ENCODE measurements at regions not wholly inside any gene's neighbourhood (a gene's known extent, or its start where the extent isn't known, plus 50 kb on each side); places are given as distances from the start of the nearest gene placed in this dataset.

DNA sequence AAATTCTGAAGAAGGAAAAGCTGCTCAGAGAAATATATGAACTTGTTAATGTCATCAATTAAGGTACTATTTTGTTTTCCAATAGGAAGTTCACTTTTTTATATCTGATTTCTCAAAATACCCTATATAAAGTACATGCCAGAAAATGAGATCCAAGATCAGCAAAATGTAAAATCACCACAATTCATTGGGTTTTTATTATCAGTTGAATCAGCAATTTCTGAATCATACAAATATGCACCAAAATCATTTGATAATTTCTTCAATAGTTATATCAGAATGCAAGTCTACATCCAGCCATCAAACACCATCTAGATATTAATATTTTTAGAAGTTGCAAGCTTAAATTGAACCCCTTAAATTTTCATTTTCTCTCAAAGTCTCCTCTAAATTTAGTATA, 1293.4 kb upstream of the NCAM2 start:
- Histone ChIP-seq H3K4me3 (ENCODE audit: low read depth in 1 of 2, low read length in 2 of 2) (no peak overlapping the region), H3K9me3 (ENCODE audit: insufficient read depth, low read length, severe bottlenecking) (no peaks in the 10 kb centered on the region), H2AFZ (ENCODE audit: low read depth, low read length) (no peak overlapping the region), H3K4me2 (ENCODE audit: insufficient read depth, low read length) (no peak overlapping the region), H4K20me1 (ENCODE audit: insufficient read depth, low read length) (no peaks in the 10 kb centered on the region), H3K36me3 (ENCODE audit: insufficient read depth, low read length) (no peaks in the 10 kb centered on the region), H3K27me3 (ENCODE audit: insufficient read depth, low read length, poor library complexity) (no peaks in the 10 kb centered on the region), H3K27ac (ENCODE audit: low read length) (no peak overlapping the region), H3K9ac (ENCODE audit: low read depth, low read length) (no peak overlapping the region), H3K4me1 (ENCODE audit: insufficient read depth, low read length) (no peaks in the 10 kb centered on the region), H3K79me2 (ENCODE audit: insufficient read depth, low read length) (no peaks in the 10 kb centered on the region)
- ATAC-seq (ENCODE audit: insufficient read depth, low read depth) (no peak), DNase-seq (no peak)
- TF ChIP-seq, protein P1, sequence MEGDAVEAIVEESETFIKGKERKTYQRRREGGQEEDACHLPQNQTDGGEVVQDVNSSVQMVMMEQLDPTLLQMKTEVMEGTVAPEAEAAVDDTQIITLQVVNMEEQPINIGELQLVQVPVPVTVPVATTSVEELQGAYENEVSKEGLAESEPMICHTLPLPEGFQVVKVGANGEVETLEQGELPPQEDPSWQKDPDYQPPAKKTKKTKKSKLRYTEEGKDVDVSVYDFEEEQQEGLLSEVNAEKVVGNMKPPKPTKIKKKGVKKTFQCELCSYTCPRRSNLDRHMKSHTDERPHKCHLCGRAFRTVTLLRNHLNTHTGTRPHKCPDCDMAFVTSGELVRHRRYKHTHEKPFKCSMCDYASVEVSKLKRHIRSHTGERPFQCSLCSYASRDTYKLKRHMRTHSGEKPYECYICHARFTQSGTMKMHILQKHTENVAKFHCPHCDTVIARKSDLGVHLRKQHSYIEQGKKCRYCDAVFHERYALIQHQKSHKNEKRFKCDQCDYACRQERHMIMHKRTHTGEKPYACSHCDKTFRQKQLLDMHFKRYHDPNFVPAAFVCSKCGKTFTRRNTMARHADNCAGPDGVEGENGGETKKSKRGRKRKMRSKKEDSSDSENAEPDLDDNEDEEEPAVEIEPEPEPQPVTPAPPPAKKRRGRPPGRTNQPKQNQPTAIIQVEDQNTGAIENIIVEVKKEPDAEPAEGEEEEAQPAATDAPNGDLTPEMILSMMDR (IDR thresholded peaks at IDR 0.05; ENCODE audit: borderline replicate concordance, extremely low read depth, low read length, poor library complexity, severe bottlenecking) = no peak
- TF ChIP-seq EZH2 (IDR thresholded peaks at IDR 0.05; ENCODE audit: borderline replicate concordance, low read depth, low read length, severe bottlenecking) = no peak

DNA sequence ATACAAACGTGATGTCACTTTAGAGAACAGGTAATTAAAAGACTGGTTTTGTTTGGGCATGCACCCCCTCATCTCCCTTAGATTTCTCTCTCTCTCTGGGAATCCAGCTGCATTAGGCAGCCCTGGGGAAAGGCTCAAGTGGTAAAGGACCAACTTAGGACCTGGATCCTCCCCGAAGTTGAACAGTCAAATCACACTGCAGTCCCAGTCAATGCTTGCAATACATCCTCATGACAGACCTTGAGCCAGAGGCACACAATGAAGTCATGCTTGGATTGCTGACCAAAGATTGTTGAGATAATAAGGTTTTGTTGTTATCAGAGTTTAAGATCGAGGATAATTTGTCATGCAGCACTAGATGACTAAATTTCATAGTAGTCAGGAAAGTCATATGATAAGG, 1285.8 kb upstream of the NCAM2 start:
- ATAC-seq (ENCODE audit: insufficient read depth, low read depth) = no peak
- no peak overlapping the region for H3K4me2 ChIP-seq (ENCODE audit: insufficient read depth, low read length)
- H3K9me3 ChIP-seq (ENCODE audit: insufficient read depth, low read length, severe bottlenecking) = peaks cover 5% of the 10 kb centered on the region
- no peaks in the 10 kb centered on the region for H3K27me3 ChIP-seq (ENCODE audit: insufficient read depth, low read length, poor library complexity)
- no peak overlapping the region for H3K4me3 ChIP-seq (ENCODE audit: low read depth in 1 of 2, low read length in 2 of 2)
- no peaks in the 10 kb centered on the region for H4K20me1 ChIP-seq (ENCODE audit: insufficient read depth, low read length)
- no peaks in the 10 kb centered on the region for H3K36me3 ChIP-seq (ENCODE audit: insufficient read depth, low read length)
- H3K27ac ChIP-seq (ENCODE audit: low read length) = no peak overlapping the region
- no peak for DNase-seq
- H3K4me1 ChIP-seq (ENCODE audit: insufficient read depth, low read length) = no peaks in the 10 kb centered on the region
- no peak overlapping the region for H2AFZ ChIP-seq (ENCODE audit: low read depth, low read length)
- no peak overlapping the region for H3K9ac ChIP-seq (ENCODE audit: low read depth, low read length)
- TF ChIP-seq EZH2 (IDR thresholded peaks at IDR 0.05; ENCODE audit: borderline replicate concordance, low read depth, low read length, severe bottlenecking) = no peak
- TF ChIP-seq, protein P1 (IDR thresholded peaks at IDR 0.05; ENCODE audit: borderline replicate concordance, extremely low read depth, low read length, poor library complexity, severe bottlenecking) = no peak
- H3K79me2 ChIP-seq (ENCODE audit: insufficient read depth, low read length) = no peaks in the 10 kb centered on the region

- H3K27me3 ChIP-seq (ENCODE audit: insufficient read depth, low read length, poor library complexity) = no peaks in the 10 kb centered on the region
- H3K4me3 ChIP-seq (ENCODE audit: low read depth in 1 of 2, low read length in 2 of 2) = no peak overlapping the region
- no peaks in the 10 kb centered on the region for H3K36me3 ChIP-seq (ENCODE audit: insufficient read depth, low read length)
- no peak for TF ChIP-seq EZH2 (IDR thresholded peaks at IDR 0.05; ENCODE audit: borderline replicate concordance, low read depth, low read length, severe bottlenecking)
- TF ChIP-seq, protein P1 (IDR thresholded peaks at IDR 0.05; ENCODE audit: borderline replicate concordance, extremely low read depth, low read length, poor library complexity, severe bottlenecking) = no peak
- no peak for ATAC-seq (ENCODE audit: insufficient read depth, low read depth)
- no peak overlapping the region for H3K9ac ChIP-seq (ENCODE audit: low read depth, low read length)
- no peaks in the 10 kb centered on the region for H3K4me1 ChIP-seq (ENCODE audit: insufficient read depth, low read length)
- H2AFZ ChIP-seq (ENCODE audit: low read depth, low read length) = no peak overlapping the region
- H3K4me2 ChIP-seq (ENCODE audit: insufficient read depth, low read length) = no peak overlapping the region
- DNase-seq = no peak
- no peaks in the 10 kb centered on the region for H4K20me1 ChIP-seq (ENCODE audit: insufficient read depth, low read length)
- no peaks in the 10 kb centered on the region for H3K79me2 ChIP-seq (ENCODE audit: insufficient read depth, low read length)
- H3K9me3 ChIP-seq (ENCODE audit: insufficient read depth, low read length, severe bottlenecking) = peaks cover 5% of the 10 kb centered on the region
- no peak overlapping the region for H3K27ac ChIP-seq (ENCODE audit: low read length)
Measured at GRCh38 chr21:19713313-19713712, 1284.9 kb upstream of the NCAM2 start.

DNA sequence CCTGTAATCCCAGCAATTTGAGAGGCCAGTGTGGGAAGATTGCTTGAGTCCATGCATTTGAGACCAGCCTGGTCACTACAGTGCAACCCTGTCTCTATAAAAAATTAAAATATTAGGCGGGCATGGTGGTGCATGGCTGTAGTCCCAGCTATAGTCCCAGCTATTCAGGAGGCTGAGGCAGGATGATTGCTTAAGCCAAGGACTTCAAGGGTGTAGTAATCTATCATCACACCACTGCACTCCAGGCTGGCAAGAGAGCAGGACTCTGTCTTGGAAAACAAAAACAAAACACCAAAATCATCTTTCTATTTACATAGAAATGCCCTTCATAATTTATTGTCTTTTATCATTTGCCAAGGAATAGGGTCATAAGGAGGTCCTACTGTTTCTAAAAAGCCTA, 1274.1 kb upstream of the NCAM2 start:
- no peak overlapping the region for H3K9ac ChIP-seq (ENCODE audit: low read depth, low read length)
- H3K27ac ChIP-seq (ENCODE audit: low read length) = no peak overlapping the region
- no peak for ATAC-seq (ENCODE audit: insufficient read depth, low read depth)
- no peak overlapping the region for H2AFZ ChIP-seq (ENCODE audit: low read depth, low read length)
- no peaks in the 10 kb centered on the region for H3K36me3 ChIP-seq (ENCODE audit: insufficient read depth, low read length)
- no peak for TF ChIP-seq EZH2 (IDR thresholded peaks at IDR 0.05; ENCODE audit: borderline replicate concordance, low read depth, low read length, severe bottlenecking)
- TF ChIP-seq, protein P1 (IDR thresholded peaks at IDR 0.05; ENCODE audit: borderline replicate concordance, extremely low read depth, low read length, poor library complexity, severe bottlenecking) = no peak
- H3K4me2 ChIP-seq (ENCODE audit: insufficient read depth, low read length) = no peak overlapping the region
- no peaks in the 10 kb centered on the region for H3K9me3 ChIP-seq (ENCODE audit: insufficient read depth, low read length, severe bottlenecking)
- H3K79me2 ChIP-seq (ENCODE audit: insufficient read depth, low read length) = no peaks in the 10 kb centered on the region
- no peaks in the 10 kb centered on the region for H3K27me3 ChIP-seq (ENCODE audit: insufficient read depth, low read length, poor library complexity)
- no peaks in the 10 kb centered on the region for H4K20me1 ChIP-seq (ENCODE audit: insufficient read depth, low read length)
- DNase-seq = no peak
- H3K4me1 ChIP-seq (ENCODE audit: insufficient read depth, low read length) = no peaks in the 10 kb centered on the region
- no peak overlapping the region for H3K4me3 ChIP-seq (ENCODE audit: low read depth in 1 of 2, low read length in 2 of 2)

Measured in DND-41 (cell line).